A549 (cell line): ENCODE measurements at regions not wholly inside any gene's neighbourhood (a gene's known extent, or its start where the extent isn't known, plus 50 kb on each side); places are given as distances from the start of the nearest gene placed in this dataset.

Source experiments
- ATAC-seq, 2 experiments: fragments of 200-7000 bp in 1 of 2; fragments of >200 bp in 1 of 2; cut with Nextera tagmentation in 1 of 2; cut with Tn5 transposase in 1 of 2; 3 replicates each; pipeline versions ENCODE4 v1.8.0 to v1.9.1; 2018 to 2020; ENCODE audit warnings: mild to moderate bottlenecking in 1 of 2, moderate library complexity in 1 of 2
- CTCF ChIA-PET: fragments of 300-600 bp; sonication (Branson Sonifier 250); formaldehyde crosslinking; extraction: SDS; loops from one replicate; lab custom pipeline; 2021; ENCODE audit warnings: antibody characterized with exemption, inconsistent platforms; lab: Yijun Ruan, JAX
- POLR2A ChIA-PET: fragments of 350-600 bp; formaldehyde crosslinking; extraction: SDS; loops from one replicate; lab custom pipeline; 2021; ENCODE audit warnings: antibody characterized with exemption, inconsistent platforms; lab: Yijun Ruan, JAX
- DNase-seq, 2 experiments: peaks; one replicate each; pipeline versions ENCODE4 v3.0.0 to v3.0.0-alpha.2; 2011 to 2016; ENCODE audit warnings: low read depth in 1 of 2, low spot score in 1 of 2
- FAIRE-seq: peaks from 2 replicates; lab custom pipeline; 2011; peaks lifted over from hg19 to GRCh38; lab: Jason Lieb, UNC
- H3K27ac ChIP-seq, 2 experiments: fragments of >200 bp; sonication (Bioruptor Twin); formaldehyde crosslinking; 3 replicates each; pipeline ENCODE4 v1.5.1; 2016 to 2017
- H3K4me1 ChIP-seq: fragments of >200 bp; sonication (Bioruptor Twin); formaldehyde crosslinking; 3 replicates; pipeline ENCODE4 v1.6.1; 2016
- H3K4me2 ChIP-seq: fragments of >200 bp; sonication (Bioruptor Twin); formaldehyde crosslinking; 3 replicates; pipeline ENCODE4 v1.6.1; 2016
- H3K4me3 ChIP-seq: fragments of >200 bp; sonication (Bioruptor Twin); formaldehyde crosslinking; 3 replicates; pipeline ENCODE4 v1.5.1; 2016
- H3K9me3 ChIP-seq: fragments of >200 bp; sonication (Bioruptor Twin); formaldehyde crosslinking; 3 replicates; pipeline ENCODE4 v1.6.1; 2016
- ATOH8 ChIP-seq: fragments of 250-450 bp; sonication (Bioruptor Pico); IDR thresholded peaks from 2 replicates; pipeline ENCODE4 v1.5.0; 2020; ENCODE audit warnings: low read depth, mild to moderate bottlenecking, moderate library complexity
- CEBPB ChIP-seq, 2 experiments: fragments of >200 bp in 1 of 2; sonication (Bioruptor Twin) in 1 of 2; formaldehyde crosslinking in 1 of 2; IDR thresholded peaks; 2 replicates each; pipeline ENCODE4 v1.6.1; 2012 to 2016
- E2F6 ChIP-seq: IDR thresholded peaks from 2 replicates; pipeline ENCODE4 v1.6.1; 2012; ENCODE audit warnings: low read depth, borderline replicate concordance
- EP300 ChIP-seq, 2 experiments: fragments of >200 bp; sonication (Bioruptor Twin); formaldehyde crosslinking; IDR thresholded peaks; 2 replicates in 1 of 2; 3 replicates in 1 of 2; pipeline ENCODE4 v1.6.1; 2016 to 2017
- FOXS1 ChIP-seq: fragments of 250-450 bp; sonication (Bioruptor Pico); IDR thresholded peaks from 2 replicates; pipeline ENCODE4 v1.5.0; 2020; ENCODE audit warnings: mild to moderate bottlenecking, moderate library complexity
- HOXB13 ChIP-seq: fragments of 250-450 bp; sonication (Bioruptor Pico); IDR thresholded peaks from 2 replicates; pipeline ENCODE4 v1.5.0; 2020; ENCODE audit warnings: low read depth, mild to moderate bottlenecking, moderate library complexity
- HOXB5 ChIP-seq: fragments of 250-450 bp; sonication (Bioruptor Pico); IDR thresholded peaks from 2 replicates; pipeline ENCODE4 v1.5.0; 2020; ENCODE audit warnings: mild to moderate bottlenecking, moderate library complexity
- JUN ChIP-seq, 2 experiments: fragments of >200 bp; sonication (Bioruptor Twin); formaldehyde crosslinking; IDR thresholded peaks; 2 replicates in 1 of 2; 3 replicates in 1 of 2; pipeline ENCODE4 v1.6.1; 2016 to 2017
- KDM5A ChIP-seq: fragments of 200-600 bp; sonication (generic); IDR thresholded peaks from 2 replicates; pipeline ENCODE4 v1.6.1; 2016; ENCODE audit warnings: antibody characterized with exemption, mild to moderate bottlenecking
- MAX ChIP-seq: IDR thresholded peaks from 2 replicates; pipeline ENCODE4 v1.6.1; 2012
- MAZ ChIP-seq: fragments of 150-350 bp; IDR thresholded peaks from 2 replicates; pipeline ENCODE4 v1.6.1; 2014; ENCODE audit warnings: antibody characterized with exemption, low read depth, low read length, borderline replicate concordance
- NPAS2 ChIP-seq: fragments of 250-450 bp; sonication (Bioruptor Pico); IDR thresholded peaks from 2 replicates; pipeline ENCODE4 v1.8.0; 2022; ENCODE audit warnings: mild to moderate bottlenecking, moderate library complexity, borderline replicate concordance
- SREBF2 ChIP-seq: fragments of 450-650 bp; IDR thresholded peaks from 2 replicates; pipeline ENCODE4 v1.6.1; 2014; ENCODE audit warnings: mild to moderate bottlenecking, moderate library complexity
- ZFP36 ChIP-seq: fragments of 450-650 bp; IDR thresholded peaks from 2 replicates; pipeline ENCODE4 v1.6.1; 2014; ENCODE audit warnings: borderline replicate concordance; ENCODE audit not compliant: partially characterized antibody
- ZSCAN20 ChIP-seq: fragments of 250-450 bp; sonication (Bioruptor Pico); IDR thresholded peaks from 2 replicates; pipeline ENCODE4 v1.8.0; 2022; ENCODE audit warnings: mild to moderate bottlenecking, moderate library complexity
- WGBS: methylation state at CpG from one replicate; pipeline ENCODE4 v1.1.6; 2017; ENCODE audit errors: missing lambda C conversion rate; 5-methylcytosine and 5-hydroxymethylcytosine counted together
- TF ChIP-seq, protein P1 (sequence below): fragments of >200 bp; sonication (Bioruptor Twin); formaldehyde crosslinking; IDR thresholded peaks from 2 replicates; pipeline ENCODE4 v1.6.1; 2016

DNA sequence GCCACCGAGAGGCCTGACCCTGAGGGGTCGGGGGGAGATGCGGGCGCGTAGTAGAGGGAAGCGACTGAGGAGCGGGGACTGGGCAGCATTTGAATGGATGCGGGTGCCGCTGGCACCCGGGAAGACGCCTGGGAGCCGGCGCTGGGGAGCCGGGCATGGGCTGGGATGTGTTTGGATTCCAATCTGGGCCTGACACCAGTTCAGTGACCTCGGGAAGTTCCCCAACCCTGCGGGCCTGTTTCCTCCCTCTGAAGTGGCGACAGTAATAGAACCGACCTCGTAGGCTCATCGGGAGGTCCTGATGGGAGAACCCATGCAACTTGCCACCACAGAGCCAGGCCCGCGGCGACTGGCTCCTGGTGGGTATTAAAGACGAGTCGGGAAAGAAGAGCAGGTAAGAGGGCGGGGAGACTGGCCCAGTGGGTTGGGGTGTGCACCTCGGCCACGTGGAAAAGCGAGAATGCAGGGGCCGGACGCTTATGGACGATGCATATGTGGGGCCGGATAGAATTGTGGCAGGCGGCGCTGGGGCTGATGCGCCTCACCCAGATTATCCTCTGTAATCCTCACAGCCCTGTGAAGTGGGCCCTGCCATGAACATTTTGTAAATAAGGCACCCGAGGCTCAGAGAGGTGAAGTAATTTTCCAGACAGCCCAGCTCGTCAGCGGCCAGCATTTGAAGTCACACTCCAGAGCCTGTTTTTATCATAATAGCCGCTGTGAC, 105.8 kb downstream of the SLC16A1 start (continued):
- TF ChIP-seq, protein P1, sequence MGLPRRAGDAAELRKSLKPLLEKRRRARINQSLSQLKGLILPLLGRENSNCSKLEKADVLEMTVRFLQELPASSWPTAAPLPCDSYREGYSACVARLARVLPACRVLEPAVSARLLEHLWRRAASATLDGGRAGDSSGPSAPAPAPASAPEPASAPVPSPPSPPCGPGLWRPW = no peak
- no peak for TF ChIP-seq FOXS1 (CRISPR knock-in tag)
- no peak for TF ChIP-seq ZFP36
- TF ChIP-seq ATOH8 (CRISPR knock-in tag) = no peak
- TF ChIP-seq HOXB13 = no peak

DNA sequence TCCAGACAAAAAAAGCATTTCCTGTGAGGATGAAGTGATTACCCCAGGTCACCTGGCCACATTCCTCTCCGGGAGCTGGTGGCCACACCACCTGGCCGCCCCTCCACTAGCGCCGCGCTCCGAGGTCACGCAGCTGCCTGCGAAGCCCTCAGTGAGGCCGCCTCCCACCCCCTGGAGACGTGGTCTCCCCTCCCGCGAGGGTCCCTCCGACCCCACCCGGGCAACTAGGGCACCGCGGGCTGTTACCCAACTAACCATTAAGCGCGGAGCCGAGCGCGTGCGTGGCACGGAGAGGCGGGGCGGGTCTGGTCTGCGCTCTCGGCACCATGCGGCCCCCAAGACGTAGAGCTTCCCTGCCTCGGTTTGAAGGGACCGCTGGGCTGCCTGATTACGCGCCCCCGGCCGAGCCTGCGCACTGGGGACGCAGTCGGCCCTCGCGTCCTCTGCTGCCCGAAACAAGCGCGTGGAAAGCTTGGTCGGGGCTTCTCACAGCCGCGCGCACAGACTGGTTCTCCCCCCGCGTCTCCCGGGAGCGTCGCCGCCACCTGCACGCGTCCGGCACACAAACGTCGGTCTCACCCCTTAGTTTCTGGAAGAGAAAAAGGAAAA, 106.5 kb downstream of the SLC16A1 start:
- Histone ChIP-seq H3K4me3 (peak overlapping the region; percentile 47), H3K4me1 (no peaks in the 10 kb centered on the region), H3K27ac (peak overlapping the region; percentile 55 to 79; a peak in 5 of 6 replicates)
- WGBS = no CpG with 5 or more reads among the region's 58 CpGs
- DNase-seq (peak in 1 of 2 experiments; percentile 9), ATAC-seq (peak; percentile 73 to 76)
- CTCF ChIA-PET = no interaction called here
- peak; percentile 52; the same call in 1 of the 2 replicates for TF ChIP-seq E2F6
- no peak for TF ChIP-seq EP300 (IDR thresholded peaks at IDR 0.05)
- no peak for TF ChIP-seq SREBF2
- peak; percentile 44; the same call in 1 of the 2 replicates for TF ChIP-seq MAX
- TF ChIP-seq, all 56 proteins: peak for 2
- Histone ChIP-seq H3K4me2 (peak overlapping the region; percentile 82), H3K9me3 (no peaks in the 10 kb centered on the region)
- FAIRE-seq = no peak
- POLR2A ChIA-PET = no interaction called here

- TF ChIP-seq MAZ (no peak), CEBPB (IDR thresholded peaks at IDR 0.05) (no peak), ZSCAN20 (CRISPR knock-in tag) (no peak), NPAS2 (CRISPR knock-in tag) (no peak), JUN (IDR thresholded peaks at IDR 0.05) (no peak), HOXB5 (CRISPR knock-in tag) (no peak)
- ChIA-PET CTCF (interaction anchor here (0.6 to 1.1 kb wide), 3 partner anchors 27 to 159 kb away, joined by 3 to 4 read pairs (median 3); no protein-coding TSS in a partner anchor), POLR2A (no interaction called here)
- FAIRE-seq = no peak
- ATAC-seq = no peak
- no peak overlapping the region for H3K4me2 ChIP-seq
- H3K4me3 ChIP-seq = no peak overlapping the region
- no peak overlapping the region for H3K27ac ChIP-seq
- no peaks in the 10 kb centered on the region for H3K9me3 ChIP-seq
- no peak for DNase-seq
- H3K4me1 ChIP-seq = no peaks in the 10 kb centered on the region; the same call in 2 of the 3 replicates
- 80% methylated on average over 6 of the region's 10 CpGs for WGBS
Observed at GRCh38 chr1:112841825-112842224, 114.2 kb downstream of the SLC16A1 start.

GRCh38 chr1:112840631-112841624, 115.1 kb downstream of the SLC16A1 start:
- FAIRE-seq (no peak), ATAC-seq (no peak)
- WGBS = 63% methylated on average over 7 of the region's 7 CpGs
- Histone ChIP-seq H3K4me2 (no peak overlapping the region), H3K4me1 (no peaks in the 10 kb centered on the region; the same call in 2 of the 3 replicates), H3K4me3 (no peak overlapping the region), H3K27ac (no peak overlapping the region), H3K9me3 (no peaks in the 10 kb centered on the region)
- POLR2A ChIA-PET = no interaction called here
- CTCF ChIA-PET = interaction anchor here (1.1 kb wide), 1 partner anchor 40 kb away, joined by 3 read pairs; no protein-coding TSS in a partner anchor
- TF ChIP-seq KDM5A = no peak
- TF ChIP-seq, all 56 proteins: peak for 0
- no peak for DNase-seq
